Choroid plexus epithelial cell (primary cell): ENCODE measurements at regions not wholly inside any gene's neighbourhood (a gene's known extent, or its start where the extent isn't known, plus 50 kb on each side); places are given as distances from the start of the nearest gene placed in this dataset.
"Not testable (repeated sequence)": the region's sequence is repeated elsewhere in the genome, so short reads cannot be mapped to it uniquely, and the experiment has no call there.

Source experiments
- DNase-seq: peaks from one replicate; pipeline ENCODE4 v3.0.0-alpha.2; 2010; ENCODE audit warnings: low read depth
- H3K4me3 ChIP-seq: 2 replicates; pipeline ENCODE4 v1.5.1; 2011; ENCODE audit warnings: low read depth, mild to moderate bottlenecking, control low read depth, low read length, moderate library complexity
- TF ChIP-seq, protein P1 (sequence below): conservative IDR thresholded peaks from 2 replicates; pipeline ENCODE4 v1.5.1; 2011; ENCODE audit warnings: low read depth, mild to moderate bottlenecking, control low read depth, inconsistent platforms, low read length, moderate library complexity

DNA sequence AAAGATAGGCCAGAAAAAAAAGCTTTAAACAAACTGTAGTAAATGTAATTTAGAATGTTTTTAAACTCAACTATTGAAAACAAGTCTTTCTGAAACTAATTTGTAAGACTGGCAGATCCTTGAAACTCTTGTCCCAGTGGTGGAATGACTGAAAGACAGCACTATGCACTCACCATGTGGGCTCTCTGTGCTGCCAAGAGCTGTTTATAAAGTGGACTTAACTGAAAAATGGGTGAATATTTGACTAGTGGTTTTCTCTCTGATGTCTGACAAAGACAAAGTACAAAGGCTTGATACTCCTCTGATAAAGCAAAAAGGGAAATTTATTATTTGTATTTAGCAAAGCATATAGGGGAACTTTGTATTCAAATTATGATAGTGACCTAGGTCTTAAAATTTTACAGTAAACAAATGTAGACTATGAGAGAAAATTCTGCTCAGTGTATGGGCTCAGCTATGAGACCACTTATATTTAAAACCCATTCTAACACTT is 635.4 kb downstream of the NR2F1-AS1 start:
- H3K4me3 ChIP-seq = no peak overlapping the region
- TF ChIP-seq, protein P1, sequence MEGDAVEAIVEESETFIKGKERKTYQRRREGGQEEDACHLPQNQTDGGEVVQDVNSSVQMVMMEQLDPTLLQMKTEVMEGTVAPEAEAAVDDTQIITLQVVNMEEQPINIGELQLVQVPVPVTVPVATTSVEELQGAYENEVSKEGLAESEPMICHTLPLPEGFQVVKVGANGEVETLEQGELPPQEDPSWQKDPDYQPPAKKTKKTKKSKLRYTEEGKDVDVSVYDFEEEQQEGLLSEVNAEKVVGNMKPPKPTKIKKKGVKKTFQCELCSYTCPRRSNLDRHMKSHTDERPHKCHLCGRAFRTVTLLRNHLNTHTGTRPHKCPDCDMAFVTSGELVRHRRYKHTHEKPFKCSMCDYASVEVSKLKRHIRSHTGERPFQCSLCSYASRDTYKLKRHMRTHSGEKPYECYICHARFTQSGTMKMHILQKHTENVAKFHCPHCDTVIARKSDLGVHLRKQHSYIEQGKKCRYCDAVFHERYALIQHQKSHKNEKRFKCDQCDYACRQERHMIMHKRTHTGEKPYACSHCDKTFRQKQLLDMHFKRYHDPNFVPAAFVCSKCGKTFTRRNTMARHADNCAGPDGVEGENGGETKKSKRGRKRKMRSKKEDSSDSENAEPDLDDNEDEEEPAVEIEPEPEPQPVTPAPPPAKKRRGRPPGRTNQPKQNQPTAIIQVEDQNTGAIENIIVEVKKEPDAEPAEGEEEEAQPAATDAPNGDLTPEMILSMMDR = no peak
- DNase-seq = peak; percentile 78

DNA sequence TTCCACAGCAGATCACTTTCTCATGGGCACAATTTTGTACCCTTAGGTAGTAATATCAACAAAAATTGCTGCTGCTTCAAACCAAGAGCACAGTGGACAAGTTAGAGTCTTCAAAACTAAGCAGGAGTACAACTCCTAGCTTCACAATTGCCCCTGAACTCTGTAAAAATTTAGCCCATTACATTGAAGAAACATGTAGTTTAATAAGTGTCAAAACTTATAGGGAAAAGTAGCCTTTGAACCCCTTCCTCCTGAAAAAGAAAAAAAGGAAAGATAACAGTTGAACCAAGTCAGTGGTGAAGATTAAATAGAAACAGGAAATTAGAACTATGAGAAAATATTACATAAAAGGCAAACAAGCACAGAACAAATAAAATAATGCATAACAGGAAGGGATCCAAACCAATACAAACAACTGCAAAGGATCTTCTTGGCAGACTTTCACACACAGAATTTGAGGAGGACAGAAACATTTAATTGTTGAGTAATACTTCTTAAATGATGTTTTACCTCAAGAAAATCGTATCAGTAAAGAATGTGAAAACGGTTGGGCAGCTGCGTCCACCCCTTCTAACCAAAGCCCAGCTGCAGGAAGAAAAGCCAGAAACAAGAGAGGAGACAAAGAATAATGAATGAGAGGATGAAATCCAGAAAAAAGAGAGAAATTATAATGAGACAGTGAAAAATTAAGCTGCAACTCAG is 636.0 kb downstream of the NR2F1-AS1 start:
- TF ChIP-seq, protein P1 = no peak
- peak; percentile 83 for DNase-seq
- no peak overlapping the region for H3K4me3 ChIP-seq

- DNase-seq = no peak
- TF ChIP-seq, protein P1 = no peak
- no peak overlapping the region for H3K4me3 ChIP-seq
Observed at GRCh38 chr5:92944337-92944736, 636.7 kb downstream of the NR2F1-AS1 start.

DNA sequence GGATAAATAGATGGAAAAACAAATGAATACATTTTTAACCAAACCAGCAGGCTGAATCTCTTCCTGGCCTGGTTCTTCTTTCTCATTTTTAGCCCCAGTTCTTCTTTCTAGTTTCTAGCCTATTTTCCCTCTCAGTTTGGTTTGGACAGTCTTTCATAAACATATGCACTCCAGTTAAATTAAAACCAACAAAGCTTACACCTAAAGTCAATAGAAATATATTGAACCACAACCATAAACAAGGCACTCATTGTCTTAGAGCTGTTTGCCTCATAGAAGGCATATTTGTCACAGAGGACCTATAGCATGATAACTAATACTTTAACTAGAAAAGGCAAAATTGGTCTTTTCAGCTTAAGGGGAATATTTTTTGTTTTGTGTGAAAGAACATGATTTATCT is 638.3 kb downstream of the NR2F1-AS1 start:
- H3K4me3 ChIP-seq = no peak overlapping the region
- TF ChIP-seq, protein P1 = no peak

DNA sequence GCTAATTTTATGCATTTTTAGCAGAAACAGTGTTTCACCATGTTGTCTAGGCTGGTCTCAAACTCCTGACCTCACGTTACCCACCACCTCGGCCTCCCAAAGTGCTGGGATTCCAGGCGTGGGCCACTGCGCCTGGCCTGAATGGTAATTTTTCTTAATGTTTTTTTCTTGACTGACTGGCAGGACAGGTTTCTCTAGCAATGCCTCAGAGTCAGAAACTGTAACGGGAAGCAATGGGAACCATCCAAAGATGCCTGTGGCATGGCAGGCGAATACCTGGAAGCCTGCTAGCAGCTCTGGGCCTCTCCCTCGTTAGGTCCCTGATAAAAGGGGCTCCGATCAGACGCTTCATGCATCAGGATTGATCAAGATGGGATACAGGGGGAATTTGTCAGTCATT is 639.2 kb downstream of the NR2F1-AS1 start:
- TF ChIP-seq, protein P1 = no peak
- H3K4me3 ChIP-seq = no peak overlapping the region
- DNase-seq = no peak

More for the DNA sequence above, 638.3 kb downstream of the NR2F1-AS1 start:
- no peak for DNase-seq

DNA sequence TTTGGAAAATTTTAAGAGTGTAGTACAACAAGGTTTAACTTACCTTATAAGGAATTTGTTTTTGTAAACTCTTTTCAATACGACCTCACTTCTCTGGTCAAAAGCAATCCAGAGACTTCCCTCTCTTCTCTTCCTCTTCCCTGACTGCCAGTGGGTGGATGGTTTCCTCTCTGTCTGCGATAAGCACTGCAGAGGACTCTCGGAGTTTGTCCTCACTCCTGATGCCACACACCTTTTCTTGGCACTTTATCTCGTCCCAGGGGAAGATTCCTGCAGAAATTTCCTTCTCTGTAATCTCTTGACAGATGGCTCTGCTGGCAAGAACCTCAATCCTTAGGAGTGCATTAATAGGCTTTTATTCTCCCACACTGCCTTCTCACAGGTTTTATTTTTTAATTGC is 641.6 kb downstream of the NR2F1-AS1 start:
- DNase-seq = peak; percentile 45
- TF ChIP-seq, protein P1 = no peak
- H3K4me3 ChIP-seq = peak overlapping the region; percentile 38

DNA sequence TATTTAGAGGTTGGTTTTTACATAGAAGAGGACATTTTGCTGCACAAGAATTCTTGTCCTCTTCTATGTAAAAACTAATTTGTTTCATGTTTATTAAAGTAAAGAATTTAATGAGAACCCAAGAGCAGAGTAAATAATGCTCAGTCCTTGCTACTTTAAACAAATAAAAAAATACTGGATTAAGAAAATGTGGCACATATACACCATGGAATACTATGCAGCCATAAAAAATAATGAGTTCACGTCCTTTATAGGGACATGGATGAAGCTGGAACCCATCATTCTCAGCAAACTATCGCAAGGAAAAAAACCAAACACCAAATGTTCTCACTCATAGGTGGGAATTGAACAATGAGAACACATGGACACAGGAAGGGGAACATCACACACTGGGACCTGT is 643.6 kb downstream of the NR2F1-AS1 start:
- not testable (repeated sequence) for DNase-seq

More for the DNA sequence above, 643.6 kb downstream of the NR2F1-AS1 start:
- not testable (repeated sequence) for H3K4me3 ChIP-seq
